ENCODE measurements at regions not wholly inside any gene's neighbourhood (a gene's known extent, or its start where the extent isn't known, plus 50 kb on each side); places are given as distances from the start of the nearest gene placed in this dataset.

DNA sequence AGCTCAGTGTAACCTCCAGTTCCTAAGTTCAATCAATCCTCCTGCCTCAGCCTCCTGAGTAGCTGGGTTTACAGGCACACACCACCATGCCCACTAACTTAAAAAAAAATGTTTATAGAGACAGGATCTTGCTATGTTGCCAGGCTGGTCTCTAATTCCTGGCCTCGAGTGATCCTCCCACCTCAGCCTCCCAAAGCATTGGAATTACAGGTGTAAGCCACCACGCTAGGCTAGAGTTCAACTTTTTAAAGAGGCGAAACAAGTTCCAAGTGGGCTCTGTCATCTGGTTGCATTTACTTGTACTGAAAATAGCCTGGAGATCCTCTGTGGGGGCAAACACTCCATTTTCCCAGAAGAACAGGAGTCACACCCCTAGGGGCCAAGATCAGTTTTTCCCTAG, 100.7 kb upstream of the RIPOR2 start:
- H3K27me3 ChIP-seq: no peaks in the 10 kb centered on the region

DNA sequence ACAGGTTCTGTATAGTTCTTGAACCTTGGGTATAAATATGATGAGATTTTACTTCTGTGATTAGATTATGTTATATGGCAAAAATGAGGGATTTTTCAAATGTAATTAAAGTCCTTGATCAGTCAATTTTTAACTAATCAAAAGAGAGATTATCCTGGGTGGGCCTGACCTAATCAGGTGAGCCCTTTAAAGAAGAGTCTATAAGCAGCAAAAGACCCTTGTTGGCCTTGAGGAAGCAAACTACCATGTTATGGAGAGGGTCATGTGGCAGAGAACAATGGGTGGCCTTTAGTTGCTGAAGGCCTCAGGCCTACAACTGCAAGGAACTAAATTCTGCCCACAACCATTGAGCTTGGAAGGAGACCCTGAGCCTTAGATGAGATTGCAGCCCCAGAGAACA, 102.5 kb upstream of the RIPOR2 start:
- H3K36me3 ChIP-seq: no peaks in the 10 kb centered on the region
- TF ChIP-seq, protein P1, sequence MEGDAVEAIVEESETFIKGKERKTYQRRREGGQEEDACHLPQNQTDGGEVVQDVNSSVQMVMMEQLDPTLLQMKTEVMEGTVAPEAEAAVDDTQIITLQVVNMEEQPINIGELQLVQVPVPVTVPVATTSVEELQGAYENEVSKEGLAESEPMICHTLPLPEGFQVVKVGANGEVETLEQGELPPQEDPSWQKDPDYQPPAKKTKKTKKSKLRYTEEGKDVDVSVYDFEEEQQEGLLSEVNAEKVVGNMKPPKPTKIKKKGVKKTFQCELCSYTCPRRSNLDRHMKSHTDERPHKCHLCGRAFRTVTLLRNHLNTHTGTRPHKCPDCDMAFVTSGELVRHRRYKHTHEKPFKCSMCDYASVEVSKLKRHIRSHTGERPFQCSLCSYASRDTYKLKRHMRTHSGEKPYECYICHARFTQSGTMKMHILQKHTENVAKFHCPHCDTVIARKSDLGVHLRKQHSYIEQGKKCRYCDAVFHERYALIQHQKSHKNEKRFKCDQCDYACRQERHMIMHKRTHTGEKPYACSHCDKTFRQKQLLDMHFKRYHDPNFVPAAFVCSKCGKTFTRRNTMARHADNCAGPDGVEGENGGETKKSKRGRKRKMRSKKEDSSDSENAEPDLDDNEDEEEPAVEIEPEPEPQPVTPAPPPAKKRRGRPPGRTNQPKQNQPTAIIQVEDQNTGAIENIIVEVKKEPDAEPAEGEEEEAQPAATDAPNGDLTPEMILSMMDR (IDR thresholded peaks at IDR 0.05): no peak
- H3K27ac ChIP-seq: no peak overlapping the region
- H3K4me1 ChIP-seq (ENCODE audit: control insufficient read depth in 1 of 2, insufficient read depth in 1 of 2, low read depth in 1 of 2, low read length in 1 of 2): peaks cover 33 to 44% of the 10 kb centered on the region in 2 experiments
- no peaks in the 10 kb centered on the region for H3K27me3 ChIP-seq
- no peak overlapping the region for H3K4me3 ChIP-seq (ENCODE audit: low read depth in 1 of 2, low read length in 1 of 2)
- H3K9me3 ChIP-seq: no peaks in the 10 kb centered on the region

More for the DNA sequence above, 100.7 kb upstream of the RIPOR2 start:
- H3K36me3 ChIP-seq: no peaks in the 10 kb centered on the region
- no peak overlapping the region for H3K4me3 ChIP-seq (ENCODE audit: low read depth in 1 of 2, low read length in 1 of 2)
- H3K4me1 ChIP-seq (ENCODE audit: control insufficient read depth in 1 of 2, insufficient read depth in 1 of 2, low read depth in 1 of 2, low read length in 1 of 2): peaks cover 22 to 32% of the 10 kb centered on the region in 2 experiments
- H3K9me3 ChIP-seq: no peaks in the 10 kb centered on the region
- peak overlapping the region; percentile 61 for H3K27ac ChIP-seq
- TF ChIP-seq, protein P1 (IDR thresholded peaks at IDR 0.05): no peak

DNA sequence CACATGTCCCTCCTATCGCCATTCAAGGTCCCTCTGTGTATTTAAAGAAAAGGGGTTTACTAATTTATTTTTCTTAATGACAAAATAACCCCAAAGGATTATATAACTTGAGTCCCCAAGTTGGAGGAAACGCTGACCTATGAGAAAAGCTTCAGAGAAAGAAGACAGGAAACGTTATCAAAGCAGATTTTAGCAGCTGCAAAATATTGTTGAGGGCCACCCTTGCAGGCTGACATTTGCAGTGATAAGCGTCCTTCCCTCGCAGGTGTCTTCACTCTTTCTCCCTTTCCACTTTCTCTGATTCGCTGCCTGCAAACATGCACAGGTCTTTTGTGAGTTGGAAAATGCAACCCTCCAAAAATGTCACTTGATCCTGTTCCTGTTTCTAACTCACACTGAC, 103.2 kb upstream of the RIPOR2 start:
- no peaks in the 10 kb centered on the region for H3K9me3 ChIP-seq
- H3K27ac ChIP-seq: no peak overlapping the region
- no peaks in the 10 kb centered on the region for H3K27me3 ChIP-seq
- H3K4me1 ChIP-seq (ENCODE audit: control insufficient read depth in 1 of 2, insufficient read depth in 1 of 2, low read depth in 1 of 2, low read length in 1 of 2): peaks cover 33 to 43% of the 10 kb centered on the region in 2 experiments
- TF ChIP-seq, protein P1 (IDR thresholded peaks at IDR 0.05): no peak
- no peaks in the 10 kb centered on the region for H3K36me3 ChIP-seq
- H3K4me3 ChIP-seq (ENCODE audit: low read depth in 1 of 2, low read length in 1 of 2): no peak overlapping the region

DNA sequence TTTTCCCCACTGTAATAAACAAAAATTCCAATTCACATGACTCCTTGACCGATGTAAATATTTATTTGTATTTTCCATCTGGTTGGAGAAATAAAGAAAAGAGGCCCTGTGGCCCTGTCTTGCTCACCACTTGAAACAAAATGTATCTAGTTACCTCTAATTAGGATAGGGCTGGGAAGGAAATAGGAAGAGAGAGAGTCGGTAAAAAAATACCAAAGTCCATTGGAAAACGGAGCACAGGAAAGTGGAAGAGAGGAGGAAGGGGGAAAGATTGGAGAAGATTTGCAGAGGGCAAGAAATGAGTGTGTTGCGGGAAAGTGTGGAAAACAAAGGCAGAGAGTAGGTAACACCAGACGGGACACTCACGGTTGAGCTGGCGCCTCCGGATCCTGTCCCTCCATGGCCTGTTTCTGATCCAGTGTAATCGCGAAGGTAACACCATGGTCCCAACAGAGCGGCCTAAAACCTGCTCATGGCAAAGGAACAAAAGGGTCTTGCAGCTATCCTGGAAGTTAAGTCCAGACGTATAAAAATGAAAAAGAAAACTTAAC, 105.8 kb upstream of the RIPOR2 start:
- H3K4me1 ChIP-seq (ENCODE audit: control insufficient read depth in 1 of 2, insufficient read depth in 1 of 2, low read depth in 1 of 2, low read length in 1 of 2): peaks cover 12 to 19% of the 10 kb centered on the region in 2 experiments
- no peaks in the 10 kb centered on the region for H3K9me3 ChIP-seq
- H3K36me3 ChIP-seq: no peaks in the 10 kb centered on the region
- H3K27ac ChIP-seq: no peak overlapping the region
- no peaks in the 10 kb centered on the region for H3K27me3 ChIP-seq
- TF ChIP-seq, protein P1 (IDR thresholded peaks at IDR 0.05): no peak
- H3K4me3 ChIP-seq (ENCODE audit: low read depth in 1 of 2, low read length in 1 of 2): peak overlapping the region in 1 of 2 experiments; percentile 18

DNA sequence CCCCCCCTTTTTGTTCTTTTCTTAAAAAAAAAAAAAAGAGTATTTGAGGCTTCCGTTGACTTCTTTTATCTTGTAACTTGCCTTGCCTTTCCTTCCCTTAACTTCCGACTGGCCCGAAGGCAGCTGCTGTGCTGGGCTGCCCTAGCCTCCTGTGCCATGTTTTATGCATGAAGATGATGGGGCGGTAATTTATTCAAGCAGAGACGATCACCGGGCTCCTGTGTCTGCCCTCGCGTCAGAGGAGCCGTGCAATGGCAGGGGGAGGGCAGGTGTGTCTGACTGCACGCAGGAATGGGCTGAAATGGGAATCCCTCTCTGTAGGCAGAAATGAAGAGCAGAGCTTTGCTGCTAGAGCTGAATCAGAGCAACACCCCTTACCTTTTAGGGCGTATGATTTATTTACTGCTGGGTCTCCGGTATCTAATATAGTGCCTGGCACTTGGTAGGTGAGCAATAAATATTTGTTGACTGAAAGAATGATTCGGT, 106.3 kb upstream of the RIPOR2 start:
- H3K27me3 ChIP-seq: no peaks in the 10 kb centered on the region
- H3K36me3 ChIP-seq: no peaks in the 10 kb centered on the region
- no peaks in the 10 kb centered on the region for H3K9me3 ChIP-seq
- no peak overlapping the region for H3K27ac ChIP-seq
- peaks cover 12 to 19% of the 10 kb centered on the region in 2 experiments for H3K4me1 ChIP-seq (ENCODE audit: control insufficient read depth in 1 of 2, insufficient read depth in 1 of 2, low read depth in 1 of 2, low read length in 1 of 2)
- TF ChIP-seq, protein P1 (IDR thresholded peaks at IDR 0.05): no peak
- peak overlapping the region in 1 of 2 experiments; percentile 18 for H3K4me3 ChIP-seq (ENCODE audit: low read depth in 1 of 2, low read length in 1 of 2)

All from neutrophil (primary cell).